Calu3 (cell line): ENCODE measurements at regions not wholly inside any gene's neighbourhood (a gene's known extent, or its start where the extent isn't known, plus 50 kb on each side); places are given as distances from the start of the nearest gene placed in this dataset.

Experiments used
- BruUV-seq: library from RNA; stranded (reverse); fragments of 400-500 nt; replicated peaks from 2 replicates; lab custom pipeline; 2021; lab: Mats Ljungman, UMichigan
- CTCF ChIA-PET: fragments of 300-600 bp; sonication (Branson Sonifier 250); formaldehyde crosslinking; loops from one replicate; lab custom pipeline; 2022; ENCODE audit warnings: antibody characterized with exemption; lab: Charles Lee
- DNase-seq: peaks from one replicate; pipeline ENCODE4 v3.0.0; 2022
- H3K27ac Mint-ChIP-seq: one replicate; pipeline ENCODE4 v1.8.0; 2022; ENCODE audit warnings: mixed read lengths; ENCODE audit not compliant: unreplicated experiment
- H3K27me3 Mint-ChIP-seq: one replicate; pipeline ENCODE4 v1.8.0; 2022; ENCODE audit warnings: mixed read lengths; ENCODE audit not compliant: unreplicated experiment
- H3K36me3 Mint-ChIP-seq: one replicate; pipeline ENCODE4 v1.8.0; 2022; ENCODE audit warnings: mild to moderate bottlenecking, moderate library complexity, mixed read lengths; ENCODE audit not compliant: insufficient read depth, unreplicated experiment
- H3K4me1 Mint-ChIP-seq: one replicate; pipeline ENCODE4 v1.8.0; 2022; ENCODE audit warnings: mild to moderate bottlenecking, low read depth, mixed read lengths; ENCODE audit not compliant: unreplicated experiment
- H3K4me3 Mint-ChIP-seq: one replicate; pipeline ENCODE4 v1.8.0; 2022; ENCODE audit warnings: mild to moderate bottlenecking, low read depth, moderate library complexity, mixed read lengths; ENCODE audit not compliant: unreplicated experiment
- H3K9me3 Mint-ChIP-seq: one replicate; pipeline ENCODE4 v1.8.0; 2022; ENCODE audit warnings: low read depth, mixed read lengths; ENCODE audit not compliant: unreplicated experiment
- intact Hi-C: fragments of 100-400 bp; cut with micrococcal nuclease; formaldehyde crosslinking; loops from one replicate; pipeline ENCODE4 v1.10.0; 2022; ENCODE audit not compliant: unreplicated experiment
- TF ChIP-seq, protein P1 (sequence below): fragments of 200-600 bp; IDR thresholded peaks from one replicate; pipeline ENCODE4 v1.8.0; 2022; ENCODE audit warnings: antibody characterized with exemption; ENCODE audit not compliant: unreplicated experiment

DNA sequence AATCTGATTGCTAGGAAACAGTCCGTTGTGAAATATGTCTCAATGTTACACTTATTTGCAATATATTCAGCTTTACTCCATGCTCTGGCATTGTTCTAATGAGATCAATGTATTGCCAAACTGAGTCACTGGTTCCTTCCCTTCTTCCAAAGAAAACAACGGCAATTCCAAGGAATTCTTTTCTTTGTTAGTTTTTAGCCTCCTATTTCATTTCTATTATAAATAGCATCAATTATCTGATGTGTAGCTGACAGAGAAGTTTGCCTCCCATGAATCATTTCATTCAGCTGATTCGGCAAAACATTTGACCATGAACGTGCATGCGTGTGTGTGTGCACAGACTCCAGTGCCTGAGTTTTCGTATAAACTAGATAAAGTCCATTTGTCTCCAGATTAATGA is 346.8 kb downstream of the ETS1 start:
- no peaks in the 10 kb centered on the region for H3K4me1 Mint-ChIP-seq
- TF ChIP-seq, protein P1, sequence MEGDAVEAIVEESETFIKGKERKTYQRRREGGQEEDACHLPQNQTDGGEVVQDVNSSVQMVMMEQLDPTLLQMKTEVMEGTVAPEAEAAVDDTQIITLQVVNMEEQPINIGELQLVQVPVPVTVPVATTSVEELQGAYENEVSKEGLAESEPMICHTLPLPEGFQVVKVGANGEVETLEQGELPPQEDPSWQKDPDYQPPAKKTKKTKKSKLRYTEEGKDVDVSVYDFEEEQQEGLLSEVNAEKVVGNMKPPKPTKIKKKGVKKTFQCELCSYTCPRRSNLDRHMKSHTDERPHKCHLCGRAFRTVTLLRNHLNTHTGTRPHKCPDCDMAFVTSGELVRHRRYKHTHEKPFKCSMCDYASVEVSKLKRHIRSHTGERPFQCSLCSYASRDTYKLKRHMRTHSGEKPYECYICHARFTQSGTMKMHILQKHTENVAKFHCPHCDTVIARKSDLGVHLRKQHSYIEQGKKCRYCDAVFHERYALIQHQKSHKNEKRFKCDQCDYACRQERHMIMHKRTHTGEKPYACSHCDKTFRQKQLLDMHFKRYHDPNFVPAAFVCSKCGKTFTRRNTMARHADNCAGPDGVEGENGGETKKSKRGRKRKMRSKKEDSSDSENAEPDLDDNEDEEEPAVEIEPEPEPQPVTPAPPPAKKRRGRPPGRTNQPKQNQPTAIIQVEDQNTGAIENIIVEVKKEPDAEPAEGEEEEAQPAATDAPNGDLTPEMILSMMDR, result no peak
- no peaks in the 10 kb centered on the region for H3K9me3 Mint-ChIP-seq
- CTCF ChIA-PET, result no interaction called here
- no peaks in the 10 kb centered on the region for H3K36me3 Mint-ChIP-seq
- intact Hi-C loops, result no loop called here
- H3K4me3 Mint-ChIP-seq, result no peak overlapping the region
- H3K27ac Mint-ChIP-seq, result no peak overlapping the region
- no peak for DNase-seq
- H3K27me3 Mint-ChIP-seq, result no peaks in the 10 kb centered on the region
- BruUV-seq, result no TSS peak

DNA sequence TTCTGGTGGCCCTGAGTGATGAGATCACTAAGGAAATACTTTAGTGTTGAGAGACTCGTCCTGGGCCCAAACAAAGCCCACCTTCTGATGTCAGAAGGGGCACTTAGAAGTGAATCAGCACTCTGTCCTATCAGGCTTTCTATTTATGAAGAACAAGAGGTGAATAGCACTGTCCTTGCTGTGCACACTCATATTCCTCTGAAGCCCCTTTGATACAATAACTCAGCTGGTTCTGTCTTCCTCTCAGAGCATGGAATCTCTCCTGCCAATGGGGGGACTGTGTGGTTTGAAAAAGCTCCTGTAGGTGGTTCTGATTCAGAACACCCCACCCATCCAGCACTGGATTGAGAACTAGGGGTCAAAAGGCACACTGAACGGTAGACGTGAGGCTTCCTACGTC is 348.1 kb downstream of the ETS1 start:
- H3K27ac Mint-ChIP-seq, result no peak overlapping the region

DNA sequence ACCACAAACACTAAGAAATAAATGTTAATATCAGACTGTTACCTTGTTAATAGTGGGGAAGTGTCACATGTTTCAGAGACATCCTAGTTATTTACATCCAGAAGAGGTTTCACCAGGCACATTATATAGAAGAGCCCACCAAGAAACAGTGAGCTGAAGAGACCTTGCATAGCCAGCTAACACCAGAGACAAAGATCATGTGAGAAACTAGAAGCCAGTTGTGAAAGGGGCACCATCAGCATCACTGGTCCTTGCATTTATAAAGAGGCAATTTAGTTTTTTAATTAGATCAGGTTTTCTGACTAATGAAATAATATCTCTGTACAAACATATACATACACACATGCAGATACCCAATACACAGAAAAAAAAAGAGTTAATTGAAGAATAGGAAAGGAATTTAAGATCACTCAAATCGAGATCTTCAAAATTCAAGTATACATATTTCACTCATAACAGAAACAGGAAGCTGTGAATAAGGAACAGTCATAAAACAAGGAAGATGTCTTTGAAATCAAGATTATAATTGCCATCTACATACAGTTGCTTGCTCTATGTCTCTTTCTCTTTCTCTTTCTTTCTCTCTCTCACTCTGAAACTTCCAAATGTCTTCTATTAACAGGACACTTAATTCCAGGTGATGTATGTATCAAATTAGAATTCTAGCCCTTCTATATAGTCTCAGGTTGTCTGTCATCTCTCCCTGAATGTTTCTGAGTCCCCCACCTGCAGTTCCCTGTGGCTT is 348.7 kb downstream of the ETS1 start:
- H3K27ac Mint-ChIP-seq, result no peak overlapping the region
- H3K4me1 Mint-ChIP-seq, result no peaks in the 10 kb centered on the region
- H3K4me3 Mint-ChIP-seq, result no peak overlapping the region
- DNase-seq, result no peak
- intact Hi-C loops, result no loop called here
- no TSS peak for BruUV-seq
- CTCF ChIA-PET, result no interaction called here
- no peaks in the 10 kb centered on the region for H3K27me3 Mint-ChIP-seq
- H3K9me3 Mint-ChIP-seq, result no peaks in the 10 kb centered on the region
- TF ChIP-seq, protein P1, result no peak
- H3K36me3 Mint-ChIP-seq, result no peaks in the 10 kb centered on the region

More for the DNA sequence above, 348.1 kb downstream of the ETS1 start:
- Mint-ChIP-seq H3K27me3 (no peaks in the 10 kb centered on the region), H3K4me1 (no peaks in the 10 kb centered on the region), H3K4me3 (no peak overlapping the region), H3K9me3 (no peaks in the 10 kb centered on the region), H3K36me3 (no peaks in the 10 kb centered on the region)
- no TSS peak for BruUV-seq
- intact Hi-C loops, result no loop called here
- TF ChIP-seq, protein P1, result no peak
- CTCF ChIA-PET, result no interaction called here
- DNase-seq, result no peak

DNA sequence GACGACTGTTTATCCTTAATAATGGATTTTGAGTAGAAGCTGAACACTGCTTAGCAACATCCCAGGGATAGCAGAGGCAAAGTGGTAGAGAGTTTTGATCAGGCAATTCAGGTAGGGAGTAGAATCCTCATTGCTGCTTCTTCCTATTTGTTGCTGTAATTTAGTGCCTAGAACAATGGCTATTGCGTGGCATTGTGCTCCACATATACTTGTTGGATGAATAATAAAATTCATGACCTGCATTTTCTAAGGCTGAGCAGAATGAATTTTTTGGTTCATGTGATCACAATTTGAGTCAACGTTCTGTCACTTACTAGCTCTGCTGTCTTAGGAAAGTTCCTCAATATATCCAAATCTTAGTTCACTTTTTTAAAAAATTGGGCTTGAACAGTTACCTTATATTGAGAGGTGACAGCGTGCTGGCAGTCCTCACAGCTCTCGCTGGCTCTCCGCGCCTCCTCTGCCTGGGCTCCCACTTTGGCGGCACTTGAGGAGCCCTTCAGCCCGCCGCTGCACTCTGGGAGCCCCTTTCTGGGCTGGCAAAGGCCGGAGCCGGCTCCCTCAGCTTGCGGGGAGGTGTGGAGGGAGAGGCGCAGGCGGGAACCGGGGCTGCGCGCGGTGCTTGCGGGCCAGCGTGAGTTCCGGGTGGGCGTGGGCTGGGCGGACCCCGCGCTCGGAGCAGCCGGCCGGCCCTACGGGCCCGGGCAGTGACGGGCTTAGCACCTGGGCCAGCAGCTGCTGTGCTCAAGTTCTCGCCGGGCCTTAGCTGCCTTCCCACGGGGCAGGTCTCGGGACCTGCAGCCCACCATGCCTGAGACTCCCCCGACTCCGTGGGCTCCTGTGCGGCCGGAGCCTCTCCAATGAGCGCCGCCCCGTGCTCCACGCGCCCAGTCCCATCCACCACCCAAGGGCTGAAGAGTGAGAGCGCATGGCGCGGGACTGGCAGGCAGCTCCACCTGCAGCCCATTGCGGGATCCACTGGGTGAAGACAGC is 350.6 kb downstream of the ETS1 start:
- Mint-ChIP-seq H3K36me3 (no peaks in the 10 kb centered on the region), H3K27me3 (no peaks in the 10 kb centered on the region), H3K4me1 (no peaks in the 10 kb centered on the region), H3K9me3 (no peaks in the 10 kb centered on the region), H3K4me3 (no peak overlapping the region), H3K27ac (no peak overlapping the region)
- CTCF ChIA-PET, result interaction anchor here (0.6 kb wide), 1 partner anchor 306 kb away, joined by 3 read pairs; no protein-coding TSS in a partner anchor
- DNase-seq, result no peak
- TF ChIP-seq, protein P1, result no peak
- no TSS peak for BruUV-seq
- intact Hi-C loops, result no loop called here
